ENCODE measurements at regions not wholly inside any gene's neighbourhood (a gene's known extent, or its start where the extent isn't known, plus 50 kb on each side); places are given as distances from the start of the nearest gene placed in this dataset.

- no peaks in the 10 kb centered on the region for H3F3A ChIP-seq (replicated peaks; ENCODE audit: insufficient read depth)
- TF ChIP-seq MEF2A (IDR thresholded peaks at IDR 0.05; ENCODE audit: borderline replicate concordance, low read depth) = no peak
- no peak for TF ChIP-seq RXRA (IDR thresholded peaks at IDR 0.05; ENCODE audit: borderline replicate concordance, low read depth)
- TF ChIP-seq CHD2 (IDR thresholded peaks at IDR 0.05; ENCODE audit: low read length, partially characterized antibody) = no peak
- TF ChIP-seq NFIC (IDR thresholded peaks at IDR 0.05; ENCODE audit: borderline replicate concordance) = no peak
- TF ChIP-seq FOXM1 (IDR thresholded peaks at IDR 0.05; ENCODE audit: low read depth) = no peak
- no peak for TF ChIP-seq JUND (IDR thresholded peaks at IDR 0.05)
- no peak for TF ChIP-seq CTCF (IDR thresholded peaks at IDR 0.05)
- no peak for TF ChIP-seq USF1 (IDR thresholded peaks at IDR 0.05; ENCODE audit: borderline replicate concordance, low read depth)
- no peak overlapping the region for H3K4me2 ChIP-seq
- H3K9me2 ChIP-seq = no peaks in the 10 kb centered on the region
- no peaks in the 10 kb centered on the region for H3K27me3 ChIP-seq (ENCODE audit: insufficient read depth)
- no peaks in the 10 kb centered on the region for H3K79me2 ChIP-seq (ENCODE audit: insufficient read depth)
- H2AFZ ChIP-seq (ENCODE audit: low read depth) = no peak overlapping the region
- DNase-seq = no peak
- ChIA-PET POLR2A (no interaction called here), CTCF (interaction anchor here (1.3 kb wide), 1 partner anchor 634 kb away, joined by 4 read pairs; the partner anchor contains the start of gene IGFBP5)
- no peaks in the 10 kb centered on the region for H3K9me3 ChIP-seq
- 98% methylated on average over 3 of the region's 3 CpGs for WGBS (ENCODE audit: low lambda C conversion rate)
- no peak overlapping the region for H3K4me3 ChIP-seq (ENCODE audit: low read depth in 2 of 2, low read length in 1 of 2)
- no peaks in the 10 kb centered on the region for H4K20me1 ChIP-seq (ENCODE audit: insufficient read depth)
- H3K27ac ChIP-seq (ENCODE audit: low read depth in 2 of 2, low read length in 1 of 2) = peak overlapping the region in 1 of 2 experiments; percentile 47; a peak in 2 of 4 replicates
- no peak overlapping the region for H3K9ac ChIP-seq
- H3K36me3 ChIP-seq (replicated peaks in 1 of 2; ENCODE audit: control insufficient read depth in 1 of 2, insufficient read depth in 2 of 2, low read length in 1 of 2) = no peaks in the 10 kb centered on the region
- H3K4me1 ChIP-seq (ENCODE audit: control insufficient read depth in 1 of 2, insufficient read depth in 2 of 2, low read depth in 1 of 2, low read length in 1 of 2) = peaks cover 6 to 47% of the 10 kb centered on the region in 2 experiments; a peak in 3 of 4 replicates
Measured at GRCh38 chr2:217327953-217328621, 468.2 kb upstream of the TNP1 start.

- DNase-seq = peak; percentile 5
- Histone ChIP-seq H4K20me1 (ENCODE audit: insufficient read depth) (no peaks in the 10 kb centered on the region), H3K9me3 (no peaks in the 10 kb centered on the region), H3K79me2 (ENCODE audit: insufficient read depth) (no peaks in the 10 kb centered on the region), H3K9ac (no peak overlapping the region), H3K27me3 (ENCODE audit: insufficient read depth) (no peaks in the 10 kb centered on the region), H3K4me3 (ENCODE audit: low read depth in 2 of 2, low read length in 1 of 2) (no peak overlapping the region), H3K9me2 (no peaks in the 10 kb centered on the region), H3K4me1 (ENCODE audit: control insufficient read depth in 1 of 2, insufficient read depth in 2 of 2, low read depth in 1 of 2, low read length in 1 of 2) (peaks cover 5 to 37% of the 10 kb centered on the region in 2 experiments; a peak in 3 of 4 replicates), H3F3A (replicated peaks; ENCODE audit: insufficient read depth) (no peaks in the 10 kb centered on the region), H3K36me3 (replicated peaks in 1 of 2; ENCODE audit: control insufficient read depth in 1 of 2, insufficient read depth in 2 of 2, low read length in 1 of 2) (no peaks in the 10 kb centered on the region), H2AFZ (ENCODE audit: low read depth) (no peak overlapping the region), H3K27ac (ENCODE audit: low read depth in 2 of 2, low read length in 1 of 2) (no peak overlapping the region; a peak in 1 of 4 replicates), H3K4me2 (no peak overlapping the region)
- ChIA-PET POLR2A (no interaction called here), CTCF (interaction anchor here (1.2 to 1.3 kb wide), 2 partner anchors 387 to 632 kb away, joined by 4 read pairs; partner anchors contain the start of gene IGFBP5)
- WGBS (ENCODE audit: low lambda C conversion rate) = 88% methylated on average over 1 of the region's 1 CpG
- TF ChIP-seq USF2 (IDR thresholded peaks at IDR 0.05; ENCODE audit: borderline replicate concordance, low read depth, low read length) = no peak
- TF ChIP-seq TCF12 (IDR thresholded peaks at IDR 0.05) = no peak
- TF ChIP-seq SIN3A (IDR thresholded peaks at IDR 0.05; ENCODE audit: borderline replicate concordance, low read depth, low read length) = no peak
- peak; percentile 34; the same call in 1 of the 2 replicates for TF ChIP-seq GATA2 (CRISPR knock-in tag; IDR thresholded peaks at IDR 0.05)
- TF ChIP-seq IRF3 (IDR thresholded peaks at IDR 0.05; ENCODE audit: low read depth, low read length) = no peak
- TF ChIP-seq REST (IDR thresholded peaks at IDR 0.05; ENCODE audit: low read depth, low read length) = no peak
- 0 out of 2 replicates have a peak, but pooled peaks have one; percentile 7 for TF ChIP-seq RAD21 (IDR thresholded peaks at IDR 0.05; ENCODE audit: low read length)
- TF ChIP-seq JUND (IDR thresholded peaks at IDR 0.05) = no peak
- no peak for TF ChIP-seq EP300 (IDR thresholded peaks at IDR 0.05; ENCODE audit: borderline replicate concordance in 1 of 2, low read depth in 1 of 2, low read length in 1 of 2)
- TF ChIP-seq RFX5 (IDR thresholded peaks at IDR 0.05; ENCODE audit: low read length) = no peak
Measured at GRCh38 chr2:217326238-217327022, 466.6 kb upstream of the TNP1 start.
